ENCODE measurements at regions not wholly inside any gene's neighbourhood (a gene's known extent, or its start where the extent isn't known, plus 50 kb on each side); places are given as distances from the start of the nearest gene placed in this dataset.

GRCh38 chr12:66733321-66733720, 54.4 kb upstream of the GRIP1 start:
- H3K9ac ChIP-seq (ENCODE audit: control insufficient read depth, extremely low read depth, insufficient read depth, low read length) = no peak overlapping the region
- FAIRE-seq (no peak), DNase-seq (ENCODE audit: low read depth, low spot score) (no peak)
- no peak overlapping the region for H3K27ac ChIP-seq (ENCODE audit: control insufficient read depth, insufficient read depth, low read length)
- H4K20me1 ChIP-seq (ENCODE audit: control insufficient read depth, extremely low read depth, insufficient read depth, low read length) = no peaks in the 10 kb centered on the region
- H3K4me2 ChIP-seq (ENCODE audit: control insufficient read depth, extremely low read depth, insufficient read depth, low read depth, low read length) = no peak overlapping the region
- no peak overlapping the region for H3K4me3 ChIP-seq (ENCODE audit: control insufficient read depth in 2 of 3, extremely low read depth in 1 of 3, insufficient read depth in 2 of 3, low read depth in 1 of 3, low read length in 3 of 3)
- H3K4me1 ChIP-seq (ENCODE audit: control insufficient read depth, extremely low read depth, insufficient read depth, low read length) = no peaks in the 10 kb centered on the region
- no peaks in the 10 kb centered on the region for H3K36me3 ChIP-seq (ENCODE audit: control insufficient read depth in 2 of 2, extremely low read depth in 1 of 2, insufficient read depth in 2 of 2, low read length in 2 of 2)
- no peaks in the 10 kb centered on the region for H3K9me1 ChIP-seq (ENCODE audit: control insufficient read depth, extremely low read depth, insufficient read depth, low read length)
- no peak overlapping the region for H2AFZ ChIP-seq (ENCODE audit: control insufficient read depth, low read length)
- TF ChIP-seq EZH2 (IDR thresholded peaks at IDR 0.05; ENCODE audit: low read length) = no peak
- TF ChIP-seq CTCF (optimal IDR thresholded peaks at IDR 0.05 in 1 of 3, IDR thresholded peaks at IDR 0.05 in 1 of 3, conservative IDR thresholded peaks at IDR 0.05 in 1 of 3; ENCODE audit: extremely low read depth in 1 of 3, insufficient read depth in 2 of 3, low read length in 3 of 3) = no peak
- no peaks in the 10 kb centered on the region for H3K9me3 ChIP-seq (ENCODE audit: control insufficient read depth, low read depth, low read length)
- no peaks in the 10 kb centered on the region for H3K27me3 ChIP-seq (ENCODE audit: control insufficient read depth, extremely low read depth, insufficient read depth, low read length)
- no peaks in the 10 kb centered on the region for H3K79me2 ChIP-seq (ENCODE audit: control insufficient read depth, insufficient read depth, low read length)
- dilution Hi-C loops (cut with MboI; ENCODE audit: extremely low pct_ligation_motif_present, low sequenced_read_pairs) = no loop called here

- no peaks in the 10 kb centered on the region for H3K36me3 ChIP-seq (ENCODE audit: control insufficient read depth in 2 of 2, extremely low read depth in 1 of 2, insufficient read depth in 2 of 2, low read length in 2 of 2)
- H3K4me3 ChIP-seq (ENCODE audit: control insufficient read depth in 2 of 3, extremely low read depth in 1 of 3, insufficient read depth in 2 of 3, low read depth in 1 of 3, low read length in 3 of 3) = no peak overlapping the region
- dilution Hi-C loops (cut with MboI; ENCODE audit: extremely low pct_ligation_motif_present, low sequenced_read_pairs) = no loop called here
- TF ChIP-seq EZH2 (IDR thresholded peaks at IDR 0.05; ENCODE audit: low read length) (no peak), CTCF (optimal IDR thresholded peaks at IDR 0.05 in 1 of 3, IDR thresholded peaks at IDR 0.05 in 1 of 3, conservative IDR thresholded peaks at IDR 0.05 in 1 of 3; ENCODE audit: extremely low read depth in 1 of 3, insufficient read depth in 2 of 3, low read length in 3 of 3) (no peak)
- no peak overlapping the region for H2AFZ ChIP-seq (ENCODE audit: control insufficient read depth, low read length)
- H4K20me1 ChIP-seq (ENCODE audit: control insufficient read depth, extremely low read depth, insufficient read depth, low read length) = no peaks in the 10 kb centered on the region
- no peaks in the 10 kb centered on the region for H3K4me1 ChIP-seq (ENCODE audit: control insufficient read depth, extremely low read depth, insufficient read depth, low read length)
- H3K27ac ChIP-seq (ENCODE audit: control insufficient read depth, insufficient read depth, low read length) = no peak overlapping the region
- no peak overlapping the region for H3K9ac ChIP-seq (ENCODE audit: control insufficient read depth, extremely low read depth, insufficient read depth, low read length)
- no peak overlapping the region for H3K4me2 ChIP-seq (ENCODE audit: control insufficient read depth, extremely low read depth, insufficient read depth, low read depth, low read length)
- no peaks in the 10 kb centered on the region for H3K79me2 ChIP-seq (ENCODE audit: control insufficient read depth, insufficient read depth, low read length)
- FAIRE-seq (no peak), DNase-seq (ENCODE audit: low read depth, low spot score) (no peak)
- H3K27me3 ChIP-seq (ENCODE audit: control insufficient read depth, extremely low read depth, insufficient read depth, low read length) = no peaks in the 10 kb centered on the region
- no peaks in the 10 kb centered on the region for H3K9me3 ChIP-seq (ENCODE audit: control insufficient read depth, low read depth, low read length)
- no peaks in the 10 kb centered on the region for H3K9me1 ChIP-seq (ENCODE audit: control insufficient read depth, extremely low read depth, insufficient read depth, low read length)
Measured at GRCh38 chr12:66733839-66734238, 55.0 kb upstream of the GRIP1 start.

Data from keratinocyte (primary cell).